Right lobe of liver (tissue), 4 donors: ENCODE measurements at regions not wholly inside any gene's neighbourhood (a gene's known extent, or its start where the extent isn't known, plus 50 kb on each side); places are given as distances from the start of the nearest gene placed in this dataset.

Experiments
- POLR2A ChIP-seq: fragments of 450-650 bp; IDR thresholded peaks from one replicate; pipeline ENCODE4 v1.6.1; 2017; ENCODE audit warnings: antibody characterized with exemption, mild to moderate bottlenecking
- TF ChIP-seq, protein P1 (sequence below), 4 donors: fragments of 200-600 bp in 3 of 4; fragments of 450-650 bp in 1 of 4; IDR thresholded peaks; one replicate each; pipeline versions ENCODE4 v1.5.1 to v1.8.0; 2016 to 2022; ENCODE audit warnings: antibody characterized with exemption in 4 of 4, mild to moderate bottlenecking in 2 of 4
- donor health status: DM: no; HTN: no; CAD: no.
- donor health status: DM: no; HTN: no; CAD: no.
- donor health status: DM: no; HTN: yes; CAD: no.

DNA sequence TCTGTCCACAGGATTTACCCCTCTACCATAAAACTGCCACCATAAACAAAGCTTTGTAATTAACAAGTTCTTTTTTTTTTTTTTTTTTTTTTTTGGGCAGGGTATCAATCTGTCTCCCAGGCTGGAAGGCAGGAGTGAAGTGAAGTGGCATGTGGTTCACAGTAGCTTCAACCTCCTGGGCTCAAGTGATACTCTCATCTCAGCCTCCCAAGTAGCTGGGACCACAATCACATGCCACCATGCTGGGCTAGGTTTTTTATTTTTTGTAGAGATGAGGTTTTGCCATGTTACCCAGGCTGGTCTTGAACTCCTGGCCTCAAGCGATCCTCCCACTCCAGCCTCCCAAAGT, 61.1 kb upstream of the NUDT4 start:
- TF ChIP-seq POLR2A = no peak
- TF ChIP-seq, protein P1, sequence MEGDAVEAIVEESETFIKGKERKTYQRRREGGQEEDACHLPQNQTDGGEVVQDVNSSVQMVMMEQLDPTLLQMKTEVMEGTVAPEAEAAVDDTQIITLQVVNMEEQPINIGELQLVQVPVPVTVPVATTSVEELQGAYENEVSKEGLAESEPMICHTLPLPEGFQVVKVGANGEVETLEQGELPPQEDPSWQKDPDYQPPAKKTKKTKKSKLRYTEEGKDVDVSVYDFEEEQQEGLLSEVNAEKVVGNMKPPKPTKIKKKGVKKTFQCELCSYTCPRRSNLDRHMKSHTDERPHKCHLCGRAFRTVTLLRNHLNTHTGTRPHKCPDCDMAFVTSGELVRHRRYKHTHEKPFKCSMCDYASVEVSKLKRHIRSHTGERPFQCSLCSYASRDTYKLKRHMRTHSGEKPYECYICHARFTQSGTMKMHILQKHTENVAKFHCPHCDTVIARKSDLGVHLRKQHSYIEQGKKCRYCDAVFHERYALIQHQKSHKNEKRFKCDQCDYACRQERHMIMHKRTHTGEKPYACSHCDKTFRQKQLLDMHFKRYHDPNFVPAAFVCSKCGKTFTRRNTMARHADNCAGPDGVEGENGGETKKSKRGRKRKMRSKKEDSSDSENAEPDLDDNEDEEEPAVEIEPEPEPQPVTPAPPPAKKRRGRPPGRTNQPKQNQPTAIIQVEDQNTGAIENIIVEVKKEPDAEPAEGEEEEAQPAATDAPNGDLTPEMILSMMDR (IDR thresholded peaks at IDR 0.05) = no peak
